T-helper 2 cell treated with Interferon-gamma antibody and Interleukin-4, amounts not matched to agents 100 ng/mL and 5 ng/mL, for 36 hours (primary cell): ENCODE measurements at regions not wholly inside any gene's neighbourhood (a gene's known extent, or its start where the extent isn't known, plus 50 kb on each side); places are given as distances from the start of the nearest gene placed in this dataset.

Source experiments
- intact Hi-C: fragments of 100-400 bp; cut with micrococcal nuclease; formaldehyde crosslinking; loops from one replicate; pipeline ENCODE4 v1.15.1; 2023

GRCh38 chr12:111156304-111156703 is 212.6 kb downstream of the PHETA1 start:
- intact Hi-C loops: no loop called here

GRCh38 chr12:111155521-111155920 is 213.4 kb downstream of the PHETA1 start:
- intact Hi-C loops: no loop called here

- intact Hi-C loops: no loop called here
These were observed 213.9 kb downstream of the PHETA1 start for GRCh38 chr12:111155020-111155419.

- intact Hi-C loops: no loop called here
These were observed 214.6 kb downstream of the PHETA1 start for GRCh38 chr12:111154147-111154834.

GRCh38 chr12:111152561-111152960 is 216.3 kb downstream of the PHETA1 start:
- intact Hi-C loops: no loop called here

GRCh38 chr12:111150921-111151840 is 217.7 kb downstream of the PHETA1 start:
- intact Hi-C loops: no loop called here

GRCh38 chr12:111150360-111150759 is 218.5 kb downstream of the PHETA1 start:
- intact Hi-C loops: no loop called here

- intact Hi-C loops: no loop called here
These were observed 219.6 kb downstream of the PHETA1 start for GRCh38 chr12:111149299-111149698.

GRCh38 chr12:111148005-111148404 is 220.9 kb downstream of the PHETA1 start:
- intact Hi-C loops: no loop called here

- intact Hi-C loops: no loop called here
These were observed 222.9 kb upstream of the MYL2 start for GRCh38 chr12:111143271-111143670.

- intact Hi-C loops: no loop called here
These were observed 220.8 kb upstream of the MYL2 start for GRCh38 chr12:111141205-111141604.

- intact Hi-C loops: no loop called here
These were observed 217.6 kb upstream of the MYL2 start for GRCh38 chr12:111138016-111138415.

- intact Hi-C loops: no loop called here
These were observed 215.0 kb upstream of the MYL2 start for GRCh38 chr12:111135293-111135832.

- intact Hi-C loops: no loop called here
These were observed 210.0 kb upstream of the MYL2 start for GRCh38 chr12:111130336-111130735.

GRCh38 chr12:111129149-111129767 is 208.9 kb upstream of the MYL2 start:
- intact Hi-C loops: no loop called here

GRCh38 chr12:111126331-111126730 is 206.0 kb upstream of the MYL2 start:
- intact Hi-C loops: no loop called here

- intact Hi-C loops: no loop called here
These were observed 203.8 kb upstream of the MYL2 start for GRCh38 chr12:111124183-111124582.

- intact Hi-C loops: no loop called here
These were observed 203.0 kb upstream of the MYL2 start for GRCh38 chr12:111123390-111123789.

GRCh38 chr12:111122458-111122878 is 202.1 kb upstream of the MYL2 start:
- intact Hi-C loops: no loop called here

- intact Hi-C loops: no loop called here
These were observed 201.5 kb upstream of the MYL2 start for GRCh38 chr12:111121840-111122239.

GRCh38 chr12:111120578-111120977 is 200.2 kb upstream of the MYL2 start:
- intact Hi-C loops: no loop called here

- intact Hi-C loops: no loop called here
These were observed 196.6 kb upstream of the MYL2 start for GRCh38 chr12:111117017-111117416.
